ENCODE measurements at regions not wholly inside any gene's neighbourhood (a gene's known extent, or its start where the extent isn't known, plus 50 kb on each side); places are given as distances from the start of the nearest gene placed in this dataset.

GRCh38 chr1:56355918-56356317, 223.4 kb downstream of the PLPP3 start:
- no peaks in the 10 kb centered on the region for H3K4me1 ChIP-seq
- 84 to 91% (median 87%) methylated on average over 3 of the region's 3 CpGs for WGBS, 5 donors
- DNase-seq: no peak
- no peak for TF ChIP-seq CTCF (IDR thresholded peaks at IDR 0.05 in 8 of 11, conservative IDR thresholded peaks at IDR 0.05 in 3 of 11)
- TF ChIP-seq POLR2A (IDR thresholded peaks at IDR 0.05): no peak
- no peak for TF ChIP-seq POLR2AphosphoS5 (IDR thresholded peaks at IDR 0.05)
- H3K27ac ChIP-seq: no peak overlapping the region
- intact Hi-C loops (cut with DNase I; ENCODE audit: low total_unique reads): no loop called here
- H3K9me3 ChIP-seq: no peaks in the 10 kb centered on the region
- H3K36me3 ChIP-seq: no peaks in the 10 kb centered on the region
- no peak overlapping the region for H3K4me3 ChIP-seq
- no peaks in the 10 kb centered on the region for H3K27me3 ChIP-seq (replicated peaks in 1 of 7)

GRCh38 chr1:56355422-56355821, 223.9 kb downstream of the PLPP3 start:
- TF ChIP-seq POLR2A (IDR thresholded peaks at IDR 0.05) (no peak), POLR2AphosphoS5 (IDR thresholded peaks at IDR 0.05) (no peak), CTCF (IDR thresholded peaks at IDR 0.05 in 8 of 11, conservative IDR thresholded peaks at IDR 0.05 in 3 of 11) (no peak)
- Histone ChIP-seq H3K27me3 (replicated peaks in 1 of 7) (no peaks in the 10 kb centered on the region), H3K36me3 (no peaks in the 10 kb centered on the region), H3K27ac (no peak overlapping the region), H3K9me3 (no peaks in the 10 kb centered on the region), H3K4me3 (no peak overlapping the region), H3K4me1 (no peaks in the 10 kb centered on the region)
- WGBS, 5 donors: 58 to 89% (median 75%) methylated on average over 1 of the region's 1 CpG
- intact Hi-C loops (cut with DNase I; ENCODE audit: low total_unique reads): no loop called here
- DNase-seq: no peak

GRCh38 chr1:56345831-56346230, 233.5 kb downstream of the PLPP3 start:
- Histone ChIP-seq H3K9me3 (peaks cover 0 to 16% (median 11%) of the 10 kb centered on the region in 8 donors), H3K36me3 (no peaks in the 10 kb centered on the region), H3K27me3 (replicated peaks in 1 of 7) (no peaks in the 10 kb centered on the region), H3K4me3 (no peak overlapping the region), H3K4me1 (no peaks in the 10 kb centered on the region), H3K27ac (no peak overlapping the region)
- TF ChIP-seq CTCF (IDR thresholded peaks at IDR 0.05 in 8 of 11, conservative IDR thresholded peaks at IDR 0.05 in 3 of 11) (no peak), POLR2A (IDR thresholded peaks at IDR 0.05) (no peak), POLR2AphosphoS5 (IDR thresholded peaks at IDR 0.05) (no peak)
- intact Hi-C loops (cut with DNase I; ENCODE audit: low total_unique reads): no loop called here
- DNase-seq: no peak

GRCh38 chr1:56340977-56341376, 238.4 kb downstream of the PLPP3 start:
- H3K27me3 ChIP-seq (replicated peaks in 1 of 7): no peaks in the 10 kb centered on the region
- no peak overlapping the region for H3K27ac ChIP-seq
- TF ChIP-seq POLR2AphosphoS5 (IDR thresholded peaks at IDR 0.05) (no peak), CTCF (IDR thresholded peaks at IDR 0.05 in 8 of 11, conservative IDR thresholded peaks at IDR 0.05 in 3 of 11) (no peak), POLR2A (IDR thresholded peaks at IDR 0.05) (no peak)
- intact Hi-C loops (cut with DNase I; ENCODE audit: low total_unique reads): no loop called here
- no peaks in the 10 kb centered on the region for H3K36me3 ChIP-seq
- H3K4me3 ChIP-seq: no peak overlapping the region
- peaks cover 0 to 16% (median 10%) of the 10 kb centered on the region in 8 donors for H3K9me3 ChIP-seq
- no peaks in the 10 kb centered on the region for H3K4me1 ChIP-seq
- no peak for DNase-seq
